ENCODE measurements at regions not wholly inside any gene's neighbourhood (a gene's known extent, or its start where the extent isn't known, plus 50 kb on each side); places are given as distances from the start of the nearest gene placed in this dataset.
"Not testable (repeated sequence)": the region's sequence is repeated elsewhere in the genome, so short reads cannot be mapped to it uniquely, and the experiment has no call there.

DNA sequence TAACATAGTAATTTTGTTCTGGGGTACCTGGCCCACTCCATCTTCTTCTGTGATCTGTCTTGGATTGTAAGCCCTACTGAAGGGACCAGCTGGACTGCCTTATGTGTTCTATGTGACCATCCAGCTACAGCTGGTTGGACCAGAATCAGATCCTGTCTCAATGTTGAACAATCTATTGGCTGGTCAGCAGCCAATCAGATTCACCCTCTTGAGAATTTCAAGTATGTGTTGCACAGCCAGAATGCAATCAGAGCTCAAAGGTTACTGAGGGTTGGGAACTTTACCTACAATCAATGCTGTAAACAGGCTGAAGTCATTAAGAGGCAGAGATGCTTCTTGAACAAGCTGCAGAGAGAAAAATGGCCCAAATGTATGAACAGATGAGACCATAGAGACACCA lies 61.9 kb downstream of the KCNC4 start:
- TF ChIP-seq, protein P1, sequence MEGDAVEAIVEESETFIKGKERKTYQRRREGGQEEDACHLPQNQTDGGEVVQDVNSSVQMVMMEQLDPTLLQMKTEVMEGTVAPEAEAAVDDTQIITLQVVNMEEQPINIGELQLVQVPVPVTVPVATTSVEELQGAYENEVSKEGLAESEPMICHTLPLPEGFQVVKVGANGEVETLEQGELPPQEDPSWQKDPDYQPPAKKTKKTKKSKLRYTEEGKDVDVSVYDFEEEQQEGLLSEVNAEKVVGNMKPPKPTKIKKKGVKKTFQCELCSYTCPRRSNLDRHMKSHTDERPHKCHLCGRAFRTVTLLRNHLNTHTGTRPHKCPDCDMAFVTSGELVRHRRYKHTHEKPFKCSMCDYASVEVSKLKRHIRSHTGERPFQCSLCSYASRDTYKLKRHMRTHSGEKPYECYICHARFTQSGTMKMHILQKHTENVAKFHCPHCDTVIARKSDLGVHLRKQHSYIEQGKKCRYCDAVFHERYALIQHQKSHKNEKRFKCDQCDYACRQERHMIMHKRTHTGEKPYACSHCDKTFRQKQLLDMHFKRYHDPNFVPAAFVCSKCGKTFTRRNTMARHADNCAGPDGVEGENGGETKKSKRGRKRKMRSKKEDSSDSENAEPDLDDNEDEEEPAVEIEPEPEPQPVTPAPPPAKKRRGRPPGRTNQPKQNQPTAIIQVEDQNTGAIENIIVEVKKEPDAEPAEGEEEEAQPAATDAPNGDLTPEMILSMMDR (IDR thresholded peaks at IDR 0.05; ENCODE audit: extremely low read depth, missing control alignments): no peak
- no peak for DNase-seq (ENCODE audit: low spot score)

DNA sequence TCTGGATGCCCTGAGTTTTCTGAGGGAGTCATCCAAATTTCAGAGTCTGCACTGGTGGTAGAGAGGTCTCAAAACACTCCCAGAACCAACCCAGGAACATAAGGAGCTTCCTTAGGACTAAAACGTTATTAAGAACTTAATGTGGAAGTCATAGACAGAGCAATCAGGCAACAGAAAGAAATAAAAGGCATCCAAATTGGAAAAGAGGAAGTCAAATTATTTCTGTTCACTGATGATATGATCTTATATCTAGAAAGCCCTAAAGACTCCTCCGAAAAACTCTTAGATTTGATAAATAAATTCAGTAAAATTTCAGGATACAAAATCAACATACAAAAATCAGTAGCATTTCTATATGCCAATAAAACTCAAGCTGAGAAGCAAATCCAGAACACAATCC lies 63.7 kb downstream of the KCNC4 start:
- not testable (repeated sequence) for DNase-seq (ENCODE audit: low spot score)

DNA sequence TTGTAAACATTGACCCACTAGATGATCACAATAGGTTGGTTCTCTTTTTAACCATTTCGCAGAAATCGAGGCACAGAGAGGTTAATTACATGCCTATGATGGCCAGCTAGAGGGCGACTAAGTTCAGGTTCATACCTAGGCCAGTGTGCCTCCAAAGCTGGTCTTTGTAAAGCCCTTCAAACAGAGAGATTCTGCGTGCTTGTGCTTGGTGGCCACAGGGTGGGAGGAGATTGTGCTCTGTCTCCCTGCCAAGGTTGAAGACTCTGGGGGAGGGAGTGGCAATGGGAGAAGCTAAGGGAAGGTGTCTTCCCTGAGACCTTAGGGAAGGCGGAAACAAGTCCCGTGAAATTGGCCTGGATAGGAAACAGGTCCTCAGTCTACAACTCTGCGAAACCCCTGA lies 59.1 kb upstream of the RBM15 start:
- no peak for DNase-seq (ENCODE audit: low spot score)
- TF ChIP-seq, protein P1 (IDR thresholded peaks at IDR 0.05; ENCODE audit: extremely low read depth, missing control alignments): no peak

DNA sequence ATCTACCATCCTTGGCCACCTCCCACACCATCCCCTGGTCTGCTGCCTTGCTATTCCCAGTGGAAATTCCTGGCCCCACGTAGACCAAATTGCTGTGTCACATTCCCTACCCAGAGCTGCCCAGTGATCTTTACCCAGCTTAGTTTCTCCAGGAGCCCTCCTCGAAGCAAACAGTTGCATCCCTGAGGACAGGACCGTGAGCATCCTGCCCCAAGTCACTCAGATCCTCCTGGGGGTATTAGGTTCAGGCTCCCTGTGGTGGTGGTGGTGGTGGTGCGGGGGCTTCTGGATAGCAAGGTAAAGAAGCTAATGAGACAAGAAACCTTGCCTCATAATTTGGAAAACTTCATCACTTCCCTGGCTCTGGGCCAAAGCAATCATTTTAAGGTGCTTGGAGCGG lies 58.4 kb upstream of the RBM15 start:
- TF ChIP-seq, protein P1 (IDR thresholded peaks at IDR 0.05; ENCODE audit: extremely low read depth, missing control alignments): no peak
- DNase-seq (ENCODE audit: low spot score): no peak

DNA sequence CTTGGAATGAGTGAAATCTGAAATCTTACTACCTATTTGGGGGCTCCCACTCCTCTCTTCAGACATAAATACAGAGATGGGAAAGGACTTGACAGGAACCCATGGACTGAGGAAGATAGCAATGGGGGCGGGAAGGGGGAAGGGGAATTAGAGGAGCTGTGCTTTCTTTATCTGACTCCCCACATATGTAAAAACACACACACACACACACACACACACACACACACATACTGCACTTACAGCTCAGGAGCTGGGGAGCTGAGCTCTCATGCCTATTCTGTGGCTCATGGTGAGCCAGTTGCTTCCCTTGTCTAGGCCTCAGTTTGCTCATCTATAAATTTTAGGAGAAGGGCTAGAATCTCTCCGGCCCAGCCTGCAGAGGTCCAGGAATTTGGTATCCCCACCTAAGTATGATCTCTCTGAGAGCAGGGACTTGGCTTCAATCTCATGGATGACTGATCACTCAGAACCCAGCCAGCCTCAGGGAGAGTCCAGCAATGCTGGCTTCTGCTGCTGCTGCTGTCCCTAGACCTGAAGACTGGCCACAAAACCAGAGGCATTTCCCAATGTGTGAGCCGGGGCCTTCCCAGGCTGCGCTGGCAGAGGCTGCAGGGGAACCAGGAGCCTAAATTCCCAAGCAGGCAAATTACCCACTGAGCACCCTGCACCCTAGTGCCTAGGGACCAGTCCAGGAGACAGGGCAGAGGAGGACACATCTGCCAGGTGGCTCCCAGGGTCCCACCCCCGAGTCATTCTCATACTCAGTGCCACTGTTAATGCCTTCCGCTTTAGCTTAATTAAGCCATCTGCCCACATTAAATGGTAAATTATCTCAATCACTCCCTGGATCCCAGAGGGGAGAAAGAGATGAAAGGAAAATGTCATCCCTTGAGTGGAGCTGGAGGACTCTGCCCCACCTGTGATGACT lies 57.5 kb upstream of the RBM15 start:
- DNase-seq (ENCODE audit: low spot score): no peak
- TF ChIP-seq, protein P1 (IDR thresholded peaks at IDR 0.05; ENCODE audit: extremely low read depth, missing control alignments): no peak

DNA sequence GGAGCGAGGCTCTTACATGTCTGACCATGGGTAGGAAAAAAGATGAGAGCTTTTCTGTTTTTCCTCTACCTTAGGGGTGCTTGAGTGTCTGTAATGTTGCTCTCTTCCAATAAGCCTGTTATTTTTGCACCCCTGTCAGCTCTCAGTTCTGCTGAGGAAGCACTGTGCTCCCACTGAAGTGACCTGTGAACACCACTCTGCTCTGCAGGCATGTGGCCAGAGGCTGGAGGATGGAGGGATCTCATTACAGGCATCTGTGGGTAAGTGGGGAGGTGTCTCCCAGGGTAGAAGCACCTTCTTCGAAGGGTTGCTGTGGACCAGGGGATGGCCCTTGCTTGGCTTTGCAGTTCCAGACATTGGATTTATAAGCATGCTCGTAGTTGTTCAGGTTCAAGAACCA lies 56.8 kb upstream of the RBM15 start:
- no peak for DNase-seq (ENCODE audit: low spot score)
- TF ChIP-seq, protein P1 (IDR thresholded peaks at IDR 0.05; ENCODE audit: extremely low read depth, missing control alignments): no peak

DNA sequence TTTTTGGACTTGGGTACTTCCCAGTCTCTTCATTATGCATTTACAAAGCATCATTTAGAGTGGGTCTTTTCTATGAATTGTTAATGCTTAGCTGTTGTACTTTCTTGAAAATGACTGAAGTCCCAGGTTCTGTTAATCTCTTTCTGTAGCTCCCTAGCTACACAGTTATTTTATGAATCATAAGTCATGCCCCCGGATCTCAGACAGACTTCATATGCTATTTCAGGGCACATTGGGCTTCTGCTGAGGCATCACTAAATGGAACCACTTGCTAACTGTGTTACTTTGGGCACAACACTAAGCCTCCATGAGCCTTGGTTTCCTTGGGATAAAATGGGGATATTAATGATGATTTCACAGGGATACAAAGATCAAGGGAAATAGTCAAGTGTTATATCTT lies 55.5 kb upstream of the RBM15 start:
- DNase-seq (ENCODE audit: low spot score): no peak
- TF ChIP-seq, protein P1 (IDR thresholded peaks at IDR 0.05; ENCODE audit: extremely low read depth, missing control alignments): no peak

DNA sequence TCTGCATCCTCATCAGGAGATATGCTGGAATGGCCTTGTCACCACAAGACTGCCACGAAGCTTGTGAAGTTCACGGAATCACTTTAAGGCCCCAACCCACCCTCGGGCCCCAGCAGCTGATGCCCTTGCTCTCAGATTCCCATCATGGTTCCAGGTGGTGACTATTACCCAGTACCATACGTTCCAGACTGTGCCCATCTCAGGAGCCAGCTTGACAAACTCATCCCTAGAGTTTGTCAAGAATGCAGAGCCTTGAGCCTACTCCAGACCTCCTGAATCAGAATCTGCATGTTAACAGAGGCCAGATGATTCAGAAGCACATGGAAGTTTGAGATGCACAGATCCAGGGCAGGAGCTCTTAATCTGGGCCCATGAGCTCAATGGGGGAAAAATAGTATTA lies 53.9 kb upstream of the RBM15 start:
- TF ChIP-seq, protein P1 (IDR thresholded peaks at IDR 0.05; ENCODE audit: extremely low read depth, missing control alignments): no peak

More for the DNA sequence above, 53.9 kb upstream of the RBM15 start:
- no peak for DNase-seq (ENCODE audit: low spot score)

Measured in GM20000 (cell line).